Astrocyte (in vitro differentiated cells and primary cell): ENCODE measurements at regions not wholly inside any gene's neighbourhood (a gene's known extent, or its start where the extent isn't known, plus 50 kb on each side); places are given as distances from the start of the nearest gene placed in this dataset.

Experiments used
- EZH2 ChIP-seq: IDR thresholded peaks from 2 replicates; pipeline ENCODE4 v1.6.1; 2012; ENCODE audit warnings: mild to moderate bottlenecking, low read length, inconsistent platforms; ENCODE audit not compliant: insufficient read depth
- TF ChIP-seq, protein P1 (sequence below): IDR thresholded peaks from 2 replicates; pipeline ENCODE4 v1.5.1; 2011; ENCODE audit warnings: low read depth, mild to moderate bottlenecking, inconsistent platforms, low read length, moderate library complexity; ENCODE audit not compliant: insufficient read depth

DNA sequence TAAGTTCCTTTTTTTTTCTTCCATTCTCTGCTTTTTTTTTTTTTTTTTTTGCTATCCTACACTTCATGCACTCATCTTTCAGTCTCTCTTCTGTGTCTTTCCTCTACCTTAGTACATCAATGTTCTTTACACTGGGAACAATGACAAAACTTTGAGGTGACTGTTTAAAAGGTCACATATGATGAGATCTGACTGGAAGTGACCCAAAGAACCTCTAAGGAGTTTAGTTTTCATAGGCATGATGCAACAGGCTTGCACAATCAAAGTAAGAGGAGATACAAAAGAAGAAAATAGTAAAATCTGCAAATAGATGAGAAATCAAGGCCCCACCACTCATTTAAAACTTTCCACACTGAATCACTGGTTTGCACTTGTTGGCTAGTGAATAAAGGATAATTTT lies 840.8 kb downstream of the TBC1D32 start:
- TF ChIP-seq, protein P1, sequence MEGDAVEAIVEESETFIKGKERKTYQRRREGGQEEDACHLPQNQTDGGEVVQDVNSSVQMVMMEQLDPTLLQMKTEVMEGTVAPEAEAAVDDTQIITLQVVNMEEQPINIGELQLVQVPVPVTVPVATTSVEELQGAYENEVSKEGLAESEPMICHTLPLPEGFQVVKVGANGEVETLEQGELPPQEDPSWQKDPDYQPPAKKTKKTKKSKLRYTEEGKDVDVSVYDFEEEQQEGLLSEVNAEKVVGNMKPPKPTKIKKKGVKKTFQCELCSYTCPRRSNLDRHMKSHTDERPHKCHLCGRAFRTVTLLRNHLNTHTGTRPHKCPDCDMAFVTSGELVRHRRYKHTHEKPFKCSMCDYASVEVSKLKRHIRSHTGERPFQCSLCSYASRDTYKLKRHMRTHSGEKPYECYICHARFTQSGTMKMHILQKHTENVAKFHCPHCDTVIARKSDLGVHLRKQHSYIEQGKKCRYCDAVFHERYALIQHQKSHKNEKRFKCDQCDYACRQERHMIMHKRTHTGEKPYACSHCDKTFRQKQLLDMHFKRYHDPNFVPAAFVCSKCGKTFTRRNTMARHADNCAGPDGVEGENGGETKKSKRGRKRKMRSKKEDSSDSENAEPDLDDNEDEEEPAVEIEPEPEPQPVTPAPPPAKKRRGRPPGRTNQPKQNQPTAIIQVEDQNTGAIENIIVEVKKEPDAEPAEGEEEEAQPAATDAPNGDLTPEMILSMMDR = no peak
- TF ChIP-seq EZH2 = no peak
